Retinal pigment epithelial cell (primary cell): ENCODE measurements at regions not wholly inside any gene's neighbourhood (a gene's known extent, or its start where the extent isn't known, plus 50 kb on each side); places are given as distances from the start of the nearest gene placed in this dataset.

Experiments
- DNase-seq: peaks from one replicate; pipeline ENCODE4 v3.0.0-alpha.2; 2010; ENCODE audit warnings: low read depth
- H3K4me3 ChIP-seq: 2 replicates; pipeline ENCODE4 v1.5.1; 2011; ENCODE audit warnings: mild to moderate bottlenecking, low read length, control low read depth, moderate library complexity
- CTCF ChIP-seq: conservative IDR thresholded peaks from 2 replicates; pipeline ENCODE4 v1.5.1; 2011; ENCODE audit warnings: low read depth, low read length, control low read depth, inconsistent platforms

- TF ChIP-seq CTCF = no peak
- no peak for DNase-seq
- no peak overlapping the region for H3K4me3 ChIP-seq
These were observed 219.8 kb downstream of the C9orf50 start for GRCh38 chr9:129400971-129401622.

DNA sequence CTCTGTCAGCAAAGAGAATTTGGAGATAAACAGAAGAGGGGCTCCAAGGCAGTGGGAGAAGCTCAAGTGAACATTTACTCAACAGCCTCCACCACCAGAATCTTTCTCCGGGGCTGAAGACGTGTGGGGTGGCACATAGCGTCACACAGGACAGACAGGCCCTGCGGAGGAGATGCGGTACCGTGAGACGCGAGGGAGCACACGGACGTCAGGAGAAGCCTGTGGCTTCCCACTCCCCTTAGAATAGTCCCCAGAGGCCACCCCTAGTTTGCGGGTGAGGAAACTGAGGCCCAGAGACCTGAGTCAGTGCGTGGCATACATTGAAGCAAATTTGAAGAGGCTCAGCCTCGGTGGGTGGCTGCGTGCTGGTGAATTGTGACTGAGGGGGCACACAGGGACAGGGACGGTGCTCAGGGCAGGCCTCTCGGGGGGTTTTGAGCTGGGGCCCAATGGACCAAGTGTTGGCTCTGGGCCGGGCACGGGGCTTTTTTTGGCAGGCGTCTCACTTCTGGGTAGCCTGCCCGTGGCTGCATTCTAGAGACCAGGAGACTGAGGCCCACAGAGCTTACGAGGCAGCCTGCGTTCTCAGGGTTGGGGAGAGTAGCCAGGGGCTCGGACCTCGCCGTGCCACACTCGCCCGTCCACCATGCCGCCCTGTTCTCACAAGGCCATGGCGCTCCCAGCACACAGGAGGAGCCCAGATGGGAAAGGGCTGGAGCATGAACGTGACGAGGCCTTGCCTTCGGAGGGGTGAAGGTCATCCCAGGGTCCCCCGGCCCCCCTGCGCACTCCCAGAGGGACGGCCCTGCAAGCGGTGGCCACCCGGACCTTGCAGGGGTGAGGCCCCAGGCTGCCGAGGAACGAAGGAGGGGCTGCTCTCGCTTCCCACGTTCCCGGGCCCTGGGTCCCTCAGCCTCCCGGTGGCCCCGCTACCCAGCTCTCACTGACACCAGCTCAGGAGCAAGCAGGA is 220.6 kb downstream of the C9orf50 start:
- TF ChIP-seq CTCF = no peak
- no peak for DNase-seq
- no peak overlapping the region for H3K4me3 ChIP-seq

- no peak overlapping the region for H3K4me3 ChIP-seq
- no peak for DNase-seq
- no peak for TF ChIP-seq CTCF
These were observed 221.3 kb downstream of the C9orf50 start for GRCh38 chr9:129399634-129399990.

- no peak for DNase-seq
- H3K4me3 ChIP-seq = no peak overlapping the region
- no peak for TF ChIP-seq CTCF
These were observed 221.0 kb upstream of the IER5L start for GRCh38 chr9:129398961-129399633.

DNA sequence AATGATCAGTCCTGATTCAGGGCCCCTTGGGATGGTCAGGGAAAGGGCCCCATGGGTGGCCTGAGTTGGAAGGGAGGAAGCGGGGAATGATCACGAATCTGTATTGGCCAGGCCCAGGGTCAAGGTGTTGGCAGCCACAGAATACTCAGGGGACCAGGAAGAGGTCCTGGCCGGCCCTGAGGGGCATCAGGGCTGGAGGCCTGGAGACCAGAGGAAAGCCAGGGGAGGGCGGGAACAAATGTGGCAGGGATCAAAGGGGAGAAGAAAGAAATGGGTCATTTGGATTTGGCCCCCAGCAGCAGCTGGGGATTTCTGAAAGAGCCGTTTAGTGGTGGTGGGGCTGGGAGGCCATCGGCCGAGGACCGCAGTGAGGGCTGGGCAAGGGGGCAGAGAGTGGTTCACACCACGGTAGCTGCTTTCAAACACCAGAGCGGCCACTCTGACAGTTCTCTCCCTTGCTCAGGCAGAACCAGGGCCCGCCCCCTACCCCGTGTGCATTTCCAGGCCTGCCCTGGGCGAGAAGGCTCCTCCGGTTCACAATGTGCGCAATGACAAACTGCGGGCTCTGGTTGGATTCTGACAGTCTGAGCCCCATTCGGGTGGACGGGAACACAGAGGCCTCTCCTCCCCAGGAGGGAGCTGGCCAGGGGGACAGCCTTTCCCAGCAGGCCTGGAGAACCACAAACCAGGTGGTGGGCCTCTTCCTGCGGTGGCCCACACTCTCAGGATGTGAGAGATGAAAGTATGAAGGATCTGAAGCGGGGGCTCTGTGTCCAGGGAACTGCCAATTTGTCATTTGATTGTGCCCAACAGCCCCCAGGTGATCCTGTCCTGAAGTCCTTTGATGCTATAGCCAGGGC is 220.3 kb upstream of the IER5L start:
- no peak overlapping the region for H3K4me3 ChIP-seq
- no peak for TF ChIP-seq CTCF
- no peak for DNase-seq

GRCh38 chr9:129397335-129397734 is 219.3 kb upstream of the IER5L start:
- no peak for DNase-seq
- H3K4me3 ChIP-seq = no peak overlapping the region
- TF ChIP-seq CTCF = no peak
